PC-3 (cell line): ENCODE measurements at regions not wholly inside any gene's neighbourhood (a gene's known extent, or its start where the extent isn't known, plus 50 kb on each side); places are given as distances from the start of the nearest gene placed in this dataset.

Source experiments
- CTCF ChIP-seq: fragments of 300-600 bp; sonication (generic); conservative IDR thresholded peaks from 2 replicates; pipeline ENCODE4 v1.5.1; 2017; ENCODE audit warnings: antibody characterized with exemption, low read depth, mild to moderate bottlenecking, low read length
- EZH2 ChIP-seq: fragments of 300-600 bp; sonication (generic); IDR thresholded peaks from one replicate; pipeline ENCODE4 v1.6.1; 2017; ENCODE audit warnings: antibody characterized with exemption, mild to moderate bottlenecking, low read length; ENCODE audit not compliant: unreplicated experiment
- EZH2phosphoT487 ChIP-seq: fragments of 300-600 bp; sonication (generic); IDR thresholded peaks from 2 replicates; pipeline ENCODE4 v1.6.1; 2018; ENCODE audit warnings: mild to moderate bottlenecking, antibody characterized with exemption, low read length, borderline replicate concordance

GRCh38 chr22:23007823-23008222 is 62.5 kb upstream of the GNAZ start:
- TF ChIP-seq CTCF (no peak), EZH2 (no peak), EZH2phosphoT487 (no peak)
